ENCODE measurements at regions not wholly inside any gene's neighbourhood (a gene's known extent, or its start where the extent isn't known, plus 50 kb on each side); places are given as distances from the start of the nearest gene placed in this dataset.

- intact Hi-C loops (cut with micrococcal nuclease) = no loop called here
- Histone ChIP-seq H3K4me3 (ENCODE audit: low read length) (no peak overlapping the region), H3K79me2 (ENCODE audit: low read length) (no peaks in the 10 kb centered on the region), H3F3A (ENCODE audit: low read length, unreplicated experiment) (no peaks in the 10 kb centered on the region), H3K36me3 (ENCODE audit: low read depth, low read length) (no peaks in the 10 kb centered on the region), H3K9me2 (replicated peaks; ENCODE audit: low read length) (no peaks in the 10 kb centered on the region), H3K4me2 (ENCODE audit: low read length) (no peak overlapping the region), H3K9me3 (ENCODE audit: low read length) (no peaks in the 10 kb centered on the region), H2AFZ (ENCODE audit: low read length) (no peak overlapping the region), H3K4me1 (ENCODE audit: insufficient read depth, low read length) (no peaks in the 10 kb centered on the region), H3K27me3 (ENCODE audit: low read length) (no peaks in the 10 kb centered on the region), H4K20me1 (ENCODE audit: low read length) (no peaks in the 10 kb centered on the region), H3K9ac (ENCODE audit: low read length) (no peak overlapping the region), H3K27ac (ENCODE audit: low read length) (no peak overlapping the region)
- no TSS peak for BruUV-seq (replicated peaks)
- DNase-seq (no peak), ATAC-seq (no peak)
- no peak for TF ChIP-seq EZH2phosphoT487 (IDR thresholded peaks at IDR 0.05; ENCODE audit: borderline replicate concordance, low read length)
- ChIA-PET POLR2A (ENCODE audit: unreplicated experiment) (no interaction called here), CTCF (no interaction called here)
These were observed 181.4 kb downstream of the JCAD start for GRCh38 chr10:29877793-29878491.

GRCh38 chr10:29876008-29876555 is 183.3 kb downstream of the JCAD start:
- POLR2A ChIA-PET (ENCODE audit: unreplicated experiment) = no interaction called here
- intact Hi-C loops (cut with micrococcal nuclease) = no loop called here
- no peaks in the 10 kb centered on the region for H3K9me3 ChIP-seq (ENCODE audit: low read length)
- H3K9me2 ChIP-seq (replicated peaks; ENCODE audit: low read length) = no peaks in the 10 kb centered on the region
- H3K36me3 ChIP-seq (ENCODE audit: low read depth, low read length) = no peaks in the 10 kb centered on the region
- TF ChIP-seq CTCF (conservative IDR thresholded peaks at IDR 0.05; ENCODE audit: low read depth, low read length) (no peak), EZH2phosphoT487 (IDR thresholded peaks at IDR 0.05; ENCODE audit: borderline replicate concordance, low read length) (no peak), EZH2 (IDR thresholded peaks at IDR 0.05; ENCODE audit: low read length, unreplicated experiment) (no peak)
- BruUV-seq (replicated peaks) = no TSS peak
- no peaks in the 10 kb centered on the region for H3K4me1 ChIP-seq (ENCODE audit: insufficient read depth, low read length)
- ATAC-seq (no peak), DNase-seq (no peak)
- no peak overlapping the region for H3K27ac ChIP-seq (ENCODE audit: low read length)
- no peak overlapping the region for H3K4me2 ChIP-seq (ENCODE audit: low read length)
- H3K27me3 ChIP-seq (ENCODE audit: low read length) = no peaks in the 10 kb centered on the region
- no peak overlapping the region for H3K4me3 ChIP-seq (ENCODE audit: low read length)
- H2AFZ ChIP-seq (ENCODE audit: low read length) = no peak overlapping the region
- CTCF ChIA-PET = no interaction called here
- no peak overlapping the region for H3K9ac ChIP-seq (ENCODE audit: low read length)
- no peaks in the 10 kb centered on the region for H3F3A ChIP-seq (ENCODE audit: low read length, unreplicated experiment)
- H3K79me2 ChIP-seq (ENCODE audit: low read length) = no peaks in the 10 kb centered on the region
- no peaks in the 10 kb centered on the region for H4K20me1 ChIP-seq (ENCODE audit: low read length)

- Histone ChIP-seq H4K20me1 (ENCODE audit: low read length) (no peaks in the 10 kb centered on the region), H3F3A (ENCODE audit: low read length, unreplicated experiment) (no peaks in the 10 kb centered on the region), H3K4me1 (ENCODE audit: insufficient read depth, low read length) (no peaks in the 10 kb centered on the region), H3K36me3 (ENCODE audit: low read depth, low read length) (no peaks in the 10 kb centered on the region), H3K27ac (ENCODE audit: low read length) (no peak overlapping the region), H3K4me3 (ENCODE audit: low read length) (no peak overlapping the region), H3K79me2 (ENCODE audit: low read length) (no peaks in the 10 kb centered on the region), H3K9me3 (ENCODE audit: low read length) (no peaks in the 10 kb centered on the region), H3K9me2 (replicated peaks; ENCODE audit: low read length) (no peaks in the 10 kb centered on the region), H2AFZ (ENCODE audit: low read length) (no peak overlapping the region), H3K27me3 (ENCODE audit: low read length) (no peaks in the 10 kb centered on the region), H3K9ac (ENCODE audit: low read length) (no peak overlapping the region), H3K4me2 (ENCODE audit: low read length) (no peak overlapping the region)
- no peak for ATAC-seq
- BruUV-seq (replicated peaks) = no TSS peak
- DNase-seq = no peak
- ChIA-PET POLR2A (ENCODE audit: unreplicated experiment) (no interaction called here), CTCF (no interaction called here)
- intact Hi-C loops (cut with micrococcal nuclease) = no loop called here
- TF ChIP-seq EZH2phosphoT487 (IDR thresholded peaks at IDR 0.05; ENCODE audit: borderline replicate concordance, low read length) = no peak
- no peak for TF ChIP-seq CTCF (conservative IDR thresholded peaks at IDR 0.05; ENCODE audit: low read depth, low read length)
- no peak for TF ChIP-seq EZH2 (IDR thresholded peaks at IDR 0.05; ENCODE audit: low read length, unreplicated experiment)
These were observed 184.6 kb downstream of the JCAD start for GRCh38 chr10:29874606-29875269.
